ENCODE measurements at regions not wholly inside any gene's neighbourhood (a gene's known extent, or its start where the extent isn't known, plus 50 kb on each side); places are given as distances from the start of the nearest gene placed in this dataset.

- TF ChIP-seq POLR2A (IDR thresholded peaks at IDR 0.05; ENCODE audit: low read depth) (no peak), EP300 (IDR thresholded peaks at IDR 0.05) (no peak), POLR2AphosphoS5 (IDR thresholded peaks at IDR 0.05) (no peak)
- TF ChIP-seq, protein P1, sequence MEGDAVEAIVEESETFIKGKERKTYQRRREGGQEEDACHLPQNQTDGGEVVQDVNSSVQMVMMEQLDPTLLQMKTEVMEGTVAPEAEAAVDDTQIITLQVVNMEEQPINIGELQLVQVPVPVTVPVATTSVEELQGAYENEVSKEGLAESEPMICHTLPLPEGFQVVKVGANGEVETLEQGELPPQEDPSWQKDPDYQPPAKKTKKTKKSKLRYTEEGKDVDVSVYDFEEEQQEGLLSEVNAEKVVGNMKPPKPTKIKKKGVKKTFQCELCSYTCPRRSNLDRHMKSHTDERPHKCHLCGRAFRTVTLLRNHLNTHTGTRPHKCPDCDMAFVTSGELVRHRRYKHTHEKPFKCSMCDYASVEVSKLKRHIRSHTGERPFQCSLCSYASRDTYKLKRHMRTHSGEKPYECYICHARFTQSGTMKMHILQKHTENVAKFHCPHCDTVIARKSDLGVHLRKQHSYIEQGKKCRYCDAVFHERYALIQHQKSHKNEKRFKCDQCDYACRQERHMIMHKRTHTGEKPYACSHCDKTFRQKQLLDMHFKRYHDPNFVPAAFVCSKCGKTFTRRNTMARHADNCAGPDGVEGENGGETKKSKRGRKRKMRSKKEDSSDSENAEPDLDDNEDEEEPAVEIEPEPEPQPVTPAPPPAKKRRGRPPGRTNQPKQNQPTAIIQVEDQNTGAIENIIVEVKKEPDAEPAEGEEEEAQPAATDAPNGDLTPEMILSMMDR (IDR thresholded peaks at IDR 0.05) = no peak
These were observed 196.4 kb upstream of the FOXN3 start for GRCh38 chr14:89613260-89614008.

Data from esophagus muscularis mucosa (tissue), 4 donors.